ENCODE measurements at regions not wholly inside any gene's neighbourhood (a gene's known extent, or its start where the extent isn't known, plus 50 kb on each side); places are given as distances from the start of the nearest gene placed in this dataset.
"Not testable (repeated sequence)": the region's sequence is repeated elsewhere in the genome, so short reads cannot be mapped to it uniquely, and the experiment has no call there.

- no peak for DNase-seq
Observed at GRCh38 chr2:150127346-150127990, 360.0 kb downstream of the RND3 start.

DNA sequence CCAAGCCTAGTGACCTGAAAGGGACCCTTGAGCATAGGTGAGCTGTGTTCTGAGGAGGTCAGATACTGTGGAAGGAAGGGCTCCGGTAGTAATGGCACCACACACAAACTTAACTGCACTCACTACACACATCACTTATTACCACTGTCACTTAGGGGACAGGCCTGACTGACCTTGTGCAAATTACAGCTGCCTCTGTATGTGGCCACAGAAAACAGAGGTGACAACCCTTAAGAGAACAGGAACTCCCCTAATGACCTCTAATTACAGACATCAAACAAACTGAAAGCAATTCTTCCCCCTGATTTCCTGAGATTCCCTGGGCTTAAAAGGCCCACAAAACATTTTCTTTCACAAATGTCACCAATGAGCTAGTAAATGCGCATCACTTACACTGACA, 360.6 kb downstream of the RND3 start:
- DNase-seq: no peak

GRCh38 chr2:150126143-150126740, 361.2 kb downstream of the RND3 start:
- no peak for DNase-seq

GRCh38 chr2:150125708-150126107, 361.8 kb downstream of the RND3 start:
- no peak for DNase-seq

- no peak for DNase-seq
Observed at GRCh38 chr2:150125188-150125587, 362.3 kb downstream of the RND3 start.

DNA sequence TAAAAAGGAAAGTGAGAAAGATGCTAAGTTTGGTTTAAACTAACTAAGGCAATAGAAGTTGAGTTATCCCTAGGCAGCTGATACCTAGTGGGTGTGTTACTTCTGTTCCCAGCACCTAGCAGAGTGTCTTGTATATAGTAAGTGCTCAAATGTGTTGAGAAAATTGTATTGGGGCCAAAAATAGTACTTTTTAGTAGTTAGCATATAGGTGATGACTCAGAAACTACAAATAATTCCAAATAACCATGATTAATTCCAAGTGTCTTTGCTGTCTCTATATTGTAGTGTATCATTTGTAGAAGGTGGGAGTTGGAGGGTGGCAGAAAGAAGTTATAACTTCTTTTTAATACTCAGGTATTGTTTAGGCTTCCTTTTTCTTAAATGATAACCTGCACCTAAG, 362.7 kb downstream of the RND3 start:
- DNase-seq: no peak

DNA sequence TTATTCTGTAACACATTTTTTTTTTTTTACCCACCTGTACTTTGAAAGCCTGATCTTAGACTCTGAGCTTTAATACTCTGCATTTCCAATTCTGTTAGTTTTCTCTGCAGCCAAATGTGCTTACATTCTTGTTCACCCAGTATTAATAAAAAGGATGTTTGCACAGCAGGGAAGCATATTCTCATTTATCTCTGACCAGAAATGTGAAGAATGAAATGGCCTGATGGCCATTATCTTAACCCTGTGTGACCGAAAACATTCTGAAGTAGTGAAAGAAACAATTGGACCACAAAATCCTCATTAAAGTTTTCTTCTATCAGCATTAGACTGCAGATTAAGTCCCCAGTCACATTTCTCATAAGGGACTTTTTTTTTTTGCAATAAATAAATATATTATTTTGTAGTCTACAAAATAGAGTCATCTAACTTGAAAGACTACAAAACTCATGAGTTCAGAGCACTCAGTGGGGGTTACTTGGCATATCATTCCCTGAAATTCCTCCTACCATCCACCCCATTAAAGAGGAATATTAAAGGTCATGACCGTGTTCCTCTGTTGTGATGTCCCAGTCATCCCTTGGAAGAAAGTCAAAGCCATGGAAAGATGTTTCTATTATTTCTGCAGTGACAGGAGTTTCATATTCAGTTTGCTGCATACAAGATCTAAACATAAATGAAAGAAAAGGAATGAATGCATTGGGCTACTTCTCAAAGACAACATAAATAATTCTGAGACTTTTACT, 364.4 kb downstream of the RND3 start:
- no peak for DNase-seq

- DNase-seq: no peak
Observed at GRCh38 chr2:150122156-150122555, 365.3 kb downstream of the RND3 start.

GRCh38 chr2:150120326-150120955, 367.0 kb downstream of the RND3 start:
- no peak for DNase-seq

- DNase-seq: no peak
Observed at GRCh38 chr2:150119819-150120218, 367.6 kb downstream of the RND3 start.

DNA sequence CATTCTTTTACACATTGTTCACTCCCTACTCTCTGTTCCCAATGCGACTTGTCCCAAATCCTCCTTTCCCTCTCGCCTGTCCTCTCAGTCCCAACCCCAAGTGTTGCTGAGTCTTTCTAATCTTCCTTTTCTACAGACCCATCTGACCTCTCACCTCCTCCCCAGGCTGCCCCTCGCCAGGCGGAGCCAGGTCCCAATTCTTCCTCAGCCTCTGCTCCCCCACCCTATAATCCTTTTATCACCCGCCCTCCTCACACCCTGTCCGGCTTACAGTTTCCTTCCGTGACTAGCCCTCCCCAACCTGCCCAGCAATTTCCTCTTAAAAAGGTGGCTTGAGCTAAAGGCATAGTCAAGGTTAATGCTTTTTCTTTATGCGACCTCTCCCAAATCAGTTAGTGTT, 373.4 kb downstream of the RND3 start:
- DNase-seq: not testable (repeated sequence)

GRCh38 chr2:150110548-150110947, 376.9 kb downstream of the RND3 start:
- no peak for DNase-seq

GRCh38 chr2:150109912-150110311, 377.6 kb downstream of the RND3 start:
- peak in 1 of 2 experiments; percentile 4 for DNase-seq

DNA sequence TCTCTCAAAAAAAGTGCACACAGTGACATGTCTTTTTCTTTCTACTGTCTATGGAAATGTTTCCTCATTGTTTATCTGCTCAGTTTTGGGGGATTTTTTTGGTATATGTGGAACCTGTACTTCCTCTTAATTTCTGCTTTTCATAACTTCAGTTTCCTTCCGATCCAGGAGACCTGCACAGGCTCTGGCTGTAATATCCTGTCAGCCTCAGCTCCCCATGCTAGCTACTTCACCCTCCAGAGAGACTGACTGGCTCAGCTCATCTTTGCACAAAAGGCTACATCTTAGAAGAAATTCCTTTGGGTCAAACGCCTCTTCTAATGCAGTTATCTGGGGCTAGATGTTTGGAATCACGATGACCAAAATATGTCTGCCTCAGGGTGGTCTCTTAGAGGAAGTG, 378.4 kb downstream of the RND3 start:
- DNase-seq: peak in 1 of 2 experiments; percentile 12

GRCh38 chr2:150107816-150108215, 379.7 kb downstream of the RND3 start:
- DNase-seq: no peak

GRCh38 chr2:150107170-150107569, 380.3 kb downstream of the RND3 start:
- no peak for DNase-seq

GRCh38 chr2:150101947-150102346, 385.5 kb downstream of the RND3 start:
- no peak for DNase-seq

DNA sequence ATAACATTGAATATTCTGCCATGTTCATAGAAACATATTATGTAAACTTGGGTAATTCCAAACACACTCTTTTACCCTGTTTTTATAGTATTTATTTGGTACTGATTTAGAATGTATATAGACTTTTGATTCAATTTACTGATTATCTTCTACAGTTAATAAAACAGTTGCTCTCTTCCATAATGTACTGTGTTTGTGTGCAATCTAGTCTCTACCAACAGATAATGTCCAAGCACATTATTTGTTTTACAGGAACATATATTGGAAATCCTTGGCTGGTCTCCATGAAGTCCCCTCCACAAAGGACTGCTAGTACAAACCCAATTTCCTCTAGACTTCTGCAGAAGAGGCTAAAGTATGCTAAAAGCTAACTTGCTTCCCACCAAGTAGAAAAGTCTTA, 386.6 kb downstream of the RND3 start:
- no peak for DNase-seq

GRCh38 chr2:150100336-150100735, 387.1 kb downstream of the RND3 start:
- DNase-seq: no peak

GRCh38 chr2:150099805-150100204, 387.7 kb downstream of the RND3 start:
- DNase-seq: no peak

GRCh38 chr2:150097901-150098531, 389.5 kb downstream of the RND3 start:
- DNase-seq: no peak

GRCh38 chr2:150097402-150097801, 390.1 kb downstream of the RND3 start:
- DNase-seq: no peak

DNA sequence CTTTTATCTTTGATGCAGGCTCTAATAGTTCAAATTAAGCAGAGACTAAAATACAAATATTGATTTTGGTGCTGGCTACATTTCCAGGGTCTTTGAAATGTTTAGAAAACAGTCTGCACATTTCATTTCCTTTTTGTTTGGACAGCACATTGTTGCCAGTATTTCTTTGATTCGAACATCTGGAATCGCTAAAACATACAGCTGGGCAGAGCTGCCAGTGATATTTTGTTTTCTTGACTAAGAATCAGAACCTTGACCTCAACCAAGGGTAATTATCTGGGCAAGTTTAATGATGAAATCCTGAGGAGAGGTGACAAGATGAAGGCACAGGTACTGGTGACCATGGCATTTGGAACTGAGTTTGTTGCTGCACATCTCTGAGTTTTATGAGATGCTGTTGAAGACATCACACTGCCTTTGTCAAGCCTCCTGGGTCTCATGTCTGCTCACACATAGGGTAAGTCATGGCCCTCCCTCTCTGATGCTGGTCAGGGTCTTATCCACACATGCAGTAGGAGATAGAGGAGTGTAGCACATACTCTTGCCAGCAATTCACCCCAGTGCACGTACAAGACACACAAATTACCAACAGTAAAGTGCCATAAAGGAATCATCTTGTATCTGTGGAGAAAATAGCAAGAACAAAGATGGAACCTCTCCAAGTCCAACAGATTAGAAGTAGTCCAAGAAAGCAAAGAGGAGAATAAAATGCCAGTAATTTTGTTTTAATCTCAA, 391.9 kb downstream of the RND3 start:
- no peak for DNase-seq
